SIG-M5 treated with dmso at 0.1 percent for 504 hours (cell line): ENCODE measurements at regions not wholly inside any gene's neighbourhood (a gene's known extent, or its start where the extent isn't known, plus 50 kb on each side); places are given as distances from the start of the nearest gene placed in this dataset.
"Not testable (repeated sequence)": the region's sequence is repeated elsewhere in the genome, so short reads cannot be mapped to it uniquely, and the experiment has no call there.

Experiments
- DNase-seq: peaks from one replicate; lab custom pipeline; 2025; ENCODE audit not compliant: unreplicated experiment; lab: John Stamatoyannopoulos, UW

- peak; percentile 33 for DNase-seq
Observed at GRCh38 chr16:87160701-87161337, 156.4 kb downstream of the C16orf95 start.

GRCh38 chr16:87161410-87161809 lies 155.8 kb downstream of the C16orf95 start:
- DNase-seq: not testable (repeated sequence)

- peak; percentile 12 for DNase-seq
Observed at GRCh38 chr16:87161822-87162676, 155.1 kb downstream of the C16orf95 start.

- not testable (repeated sequence) for DNase-seq
Observed at GRCh38 chr16:87162799-87163198, 154.4 kb downstream of the C16orf95 start.

GRCh38 chr16:87163637-87164036 lies 153.6 kb downstream of the C16orf95 start:
- DNase-seq: no peak

- DNase-seq: no peak
Observed at GRCh38 chr16:87165151-87165550, 152.0 kb downstream of the C16orf95 start.

- DNase-seq: no peak
Observed at GRCh38 chr16:87165885-87166284, 151.3 kb downstream of the C16orf95 start.

GRCh38 chr16:87166321-87166720 lies 150.9 kb downstream of the C16orf95 start:
- DNase-seq: no peak

GRCh38 chr16:87166934-87167333 lies 150.3 kb downstream of the C16orf95 start:
- no peak for DNase-seq

GRCh38 chr16:87169509-87169995 lies 147.6 kb downstream of the C16orf95 start:
- no peak for DNase-seq

GRCh38 chr16:87170310-87170709 lies 146.9 kb downstream of the C16orf95 start:
- no peak for DNase-seq

- no peak for DNase-seq
Observed at GRCh38 chr16:87171723-87172122, 145.5 kb downstream of the C16orf95 start.

- no peak for DNase-seq
Observed at GRCh38 chr16:87172632-87173031, 144.6 kb downstream of the C16orf95 start.

- DNase-seq: no peak
Observed at GRCh38 chr16:87173294-87173893, 143.8 kb downstream of the C16orf95 start.

- no peak for DNase-seq
Observed at GRCh38 chr16:87174061-87174460, 143.1 kb downstream of the C16orf95 start.

GRCh38 chr16:87176735-87177134 lies 140.5 kb downstream of the C16orf95 start:
- no peak for DNase-seq

GRCh38 chr16:87177673-87178072 lies 139.5 kb downstream of the C16orf95 start:
- DNase-seq: no peak

GRCh38 chr16:87178177-87178863 lies 138.9 kb downstream of the C16orf95 start:
- DNase-seq: no peak

- DNase-seq: no peak
Observed at GRCh38 chr16:87178977-87179376, 138.2 kb downstream of the C16orf95 start.

GRCh38 chr16:87180069-87180468 lies 137.1 kb downstream of the C16orf95 start:
- no peak for DNase-seq

- DNase-seq: no peak
Observed at GRCh38 chr16:87182759-87183158, 134.4 kb downstream of the C16orf95 start.
